Keratinocyte (primary cell): ENCODE measurements at regions not wholly inside any gene's neighbourhood (a gene's known extent, or its start where the extent isn't known, plus 50 kb on each side); places are given as distances from the start of the nearest gene placed in this dataset.
"Not testable (repeated sequence)": the region's sequence is repeated elsewhere in the genome, so short reads cannot be mapped to it uniquely, and the experiment has no call there.

Experiments
- EZH2 ChIP-seq: IDR thresholded peaks from one replicate; pipeline ENCODE4 v1.6.1; 2012; ENCODE audit warnings: inconsistent platforms, mild to moderate bottlenecking, low read length, moderate library complexity
- TF ChIP-seq, protein P1 (sequence below), 3 experiments: IDR thresholded peaks in 1 of 3; conservative IDR thresholded peaks in 1 of 3; optimal IDR thresholded peaks in 1 of 3; 2 replicates in 2 of 3; 3 replicates in 1 of 3; pipeline versions ENCODE3 to v1.5.1; 2011; ENCODE audit warnings: low read length in 3 of 3, mild to moderate bottlenecking in 3 of 3, moderate library complexity in 2 of 3, control low read depth in 1 of 3, inconsistent platforms in 1 of 3; ENCODE audit not compliant: insufficient read depth in 2 of 3; ENCODE audit errors: extremely low read depth in 1 of 3

GRCh38 chr9:65418966-65419365 is 134.0 kb upstream of the FOXD4L5 start:
- TF ChIP-seq, protein P1, sequence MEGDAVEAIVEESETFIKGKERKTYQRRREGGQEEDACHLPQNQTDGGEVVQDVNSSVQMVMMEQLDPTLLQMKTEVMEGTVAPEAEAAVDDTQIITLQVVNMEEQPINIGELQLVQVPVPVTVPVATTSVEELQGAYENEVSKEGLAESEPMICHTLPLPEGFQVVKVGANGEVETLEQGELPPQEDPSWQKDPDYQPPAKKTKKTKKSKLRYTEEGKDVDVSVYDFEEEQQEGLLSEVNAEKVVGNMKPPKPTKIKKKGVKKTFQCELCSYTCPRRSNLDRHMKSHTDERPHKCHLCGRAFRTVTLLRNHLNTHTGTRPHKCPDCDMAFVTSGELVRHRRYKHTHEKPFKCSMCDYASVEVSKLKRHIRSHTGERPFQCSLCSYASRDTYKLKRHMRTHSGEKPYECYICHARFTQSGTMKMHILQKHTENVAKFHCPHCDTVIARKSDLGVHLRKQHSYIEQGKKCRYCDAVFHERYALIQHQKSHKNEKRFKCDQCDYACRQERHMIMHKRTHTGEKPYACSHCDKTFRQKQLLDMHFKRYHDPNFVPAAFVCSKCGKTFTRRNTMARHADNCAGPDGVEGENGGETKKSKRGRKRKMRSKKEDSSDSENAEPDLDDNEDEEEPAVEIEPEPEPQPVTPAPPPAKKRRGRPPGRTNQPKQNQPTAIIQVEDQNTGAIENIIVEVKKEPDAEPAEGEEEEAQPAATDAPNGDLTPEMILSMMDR (optimal IDR thresholded peaks at IDR 0.05 in 1 of 3, IDR thresholded peaks at IDR 0.05 in 1 of 3, conservative IDR thresholded peaks at IDR 0.05 in 1 of 3; ENCODE audit: extremely low read depth in 1 of 3, insufficient read depth in 2 of 3, low read length in 3 of 3) = not testable (repeated sequence)
- TF ChIP-seq EZH2 = not testable (repeated sequence)
